HL-60 (cell line): ENCODE measurements at regions not wholly inside any gene's neighbourhood (a gene's known extent, or its start where the extent isn't known, plus 50 kb on each side); places are given as distances from the start of the nearest gene placed in this dataset.

ENCODE experiments used
- CTCF ChIP-seq: IDR thresholded peaks from one replicate; pipeline ENCODE4 v1.5.1; 2011; ENCODE audit warnings: low read length, control low read depth, inconsistent platforms; ENCODE audit not compliant: insufficient read depth
- POLR2AphosphoS5 ChIP-seq: IDR thresholded peaks from 2 replicates; pipeline ENCODE4 v1.6.1; 2012; ENCODE audit warnings: low read depth
- REST ChIP-seq: IDR thresholded peaks from 2 replicates; pipeline ENCODE4 v1.6.1; 2012; ENCODE audit warnings: low read depth; ENCODE audit not compliant: insufficient replicate concordance

GRCh38 chr10:121132273-121132672 lies 281.1 kb downstream of the WDR11 start:
- TF ChIP-seq POLR2AphosphoS5 (no peak), CTCF (no peak), REST (no peak)
